ENCODE measurements at regions not wholly inside any gene's neighbourhood (a gene's known extent, or its start where the extent isn't known, plus 50 kb on each side); places are given as distances from the start of the nearest gene placed in this dataset.

- no peak for DNase-seq (ENCODE audit: low read depth in 1 of 2, low spot score in 1 of 2)
These were observed 248.7 kb upstream of the ECI2 start for GRCh38 chr6:4383910-4384638.

GRCh38 chr6:4382362-4382853 is 247.0 kb upstream of the ECI2 start:
- no peak for DNase-seq (ENCODE audit: low read depth in 1 of 2, low spot score in 1 of 2)

DNA sequence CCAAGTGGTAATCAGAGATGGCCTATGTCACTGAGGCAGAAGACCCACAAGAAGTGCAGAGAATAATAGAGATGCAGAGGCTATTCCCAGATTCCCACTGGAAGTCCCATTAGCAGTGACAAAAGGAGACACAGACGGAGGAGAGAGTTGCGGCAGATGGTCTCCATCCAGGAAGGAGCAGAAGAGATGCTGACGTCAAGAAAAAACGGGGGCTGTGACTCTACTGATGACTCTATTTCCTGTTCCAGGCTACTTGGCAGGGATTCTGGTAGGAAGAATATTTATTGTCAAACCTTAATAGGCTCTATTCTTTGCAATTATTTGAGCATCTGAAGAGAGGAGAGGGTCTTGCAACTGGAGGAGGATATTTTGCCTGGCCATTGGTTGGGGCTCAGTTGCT is 246.0 kb upstream of the ECI2 start:
- no peak for DNase-seq (ENCODE audit: low read depth in 1 of 2, low spot score in 1 of 2)

GRCh38 chr6:4380881-4381281 is 245.5 kb upstream of the ECI2 start:
- DNase-seq (ENCODE audit: low read depth in 1 of 2, low spot score in 1 of 2): no peak

DNA sequence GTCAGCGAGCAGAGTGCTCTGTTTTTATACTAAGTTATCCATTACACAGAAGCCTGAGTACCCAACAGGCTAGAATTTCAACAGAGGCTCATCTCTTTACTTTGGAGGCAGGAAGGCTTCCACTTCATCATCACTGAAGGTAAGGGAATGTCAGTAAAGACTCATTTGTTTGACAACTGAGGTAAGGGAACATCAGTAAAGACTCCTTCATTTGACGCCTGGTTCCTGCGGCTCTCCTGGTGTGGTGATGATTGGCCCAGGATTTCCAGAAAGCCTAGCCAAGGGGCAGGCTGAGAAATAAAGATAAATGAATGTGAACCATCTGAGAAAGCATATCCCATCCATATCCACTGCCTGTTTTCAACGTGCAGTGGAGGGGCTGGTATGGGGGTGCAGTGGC is 244.6 kb upstream of the ECI2 start:
- DNase-seq (ENCODE audit: low read depth in 1 of 2, low spot score in 1 of 2): no peak

- no peak for DNase-seq (ENCODE audit: low read depth in 1 of 2, low spot score in 1 of 2)
These were observed 243.1 kb upstream of the ECI2 start for GRCh38 chr6:4378319-4378996.

DNA sequence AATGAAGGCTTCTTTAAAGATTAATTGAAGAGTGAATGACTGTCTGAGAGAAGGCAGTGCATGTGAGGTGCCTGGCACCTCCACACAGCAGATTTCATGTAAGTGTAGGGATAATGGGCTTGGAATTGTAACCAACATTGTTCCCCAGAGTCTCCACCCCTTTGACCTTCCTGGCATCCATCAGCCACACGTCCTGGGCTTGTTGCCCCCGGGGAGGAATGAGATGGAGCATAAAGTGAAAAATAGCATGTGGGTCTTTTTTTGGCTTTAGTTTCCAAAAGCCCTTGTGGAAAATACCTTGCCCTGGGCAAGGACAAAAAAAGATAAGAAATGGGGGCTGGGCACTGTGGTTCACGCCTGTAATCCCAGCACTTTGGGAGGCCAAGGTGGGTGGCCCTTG is 242.2 kb upstream of the ECI2 start:
- DNase-seq (ENCODE audit: low read depth in 1 of 2, low spot score in 1 of 2): no peak

GRCh38 chr6:4374216-4374615 is 238.8 kb upstream of the ECI2 start:
- DNase-seq (ENCODE audit: low read depth in 1 of 2, low spot score in 1 of 2): no peak

DNA sequence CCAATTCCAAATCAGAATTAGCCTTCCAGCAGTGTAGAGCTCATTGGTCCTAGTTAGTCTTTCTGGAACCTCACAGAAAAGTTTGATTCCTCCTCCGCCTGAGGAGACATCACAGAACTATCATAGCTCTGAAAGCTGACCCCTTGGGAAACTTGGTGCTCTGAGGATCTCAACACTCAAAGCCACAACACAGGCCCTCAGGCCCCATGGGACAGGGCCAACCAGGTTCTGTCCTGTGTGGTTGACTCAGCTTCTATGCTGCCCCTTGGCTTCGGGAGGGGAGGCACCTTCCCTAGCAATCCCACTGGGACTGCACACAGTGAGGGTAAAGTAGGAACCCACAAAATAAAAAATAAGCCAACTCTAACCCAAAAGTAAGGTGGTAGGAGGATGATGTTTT is 237.5 kb upstream of the ECI2 start:
- DNase-seq (ENCODE audit: low read depth in 1 of 2, low spot score in 1 of 2): no peak

GRCh38 chr6:4371207-4371921 is 236.0 kb upstream of the ECI2 start:
- DNase-seq (ENCODE audit: low read depth in 1 of 2, low spot score in 1 of 2): no peak

DNA sequence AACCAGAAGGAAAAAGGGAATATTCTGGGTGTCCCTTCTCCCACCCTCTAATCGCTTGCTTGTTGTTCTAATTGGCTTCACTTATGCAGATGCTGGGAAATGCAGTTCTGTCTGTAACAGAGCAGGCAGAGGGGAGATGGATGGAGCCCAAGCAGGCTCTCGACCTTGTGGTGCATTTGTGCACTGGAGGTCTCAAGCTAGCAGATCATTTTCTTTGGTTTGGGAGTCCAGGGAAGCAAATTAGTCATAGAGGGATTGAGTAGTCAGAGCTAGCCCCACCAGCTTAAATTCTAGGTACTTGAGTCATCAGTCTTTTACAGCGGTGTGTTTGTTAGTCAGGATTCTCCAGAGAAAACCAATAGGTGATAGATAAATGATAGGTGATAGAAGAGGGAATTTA is 234.7 kb upstream of the ECI2 start:
- DNase-seq (ENCODE audit: low read depth in 1 of 2, low spot score in 1 of 2): no peak

- DNase-seq (ENCODE audit: low read depth in 1 of 2, low spot score in 1 of 2): no peak
These were observed 234.2 kb upstream of the ECI2 start for GRCh38 chr6:4369616-4370015.

- DNase-seq (ENCODE audit: low read depth in 1 of 2, low spot score in 1 of 2): no peak
These were observed 233.3 kb upstream of the ECI2 start for GRCh38 chr6:4368649-4369048.

DNA sequence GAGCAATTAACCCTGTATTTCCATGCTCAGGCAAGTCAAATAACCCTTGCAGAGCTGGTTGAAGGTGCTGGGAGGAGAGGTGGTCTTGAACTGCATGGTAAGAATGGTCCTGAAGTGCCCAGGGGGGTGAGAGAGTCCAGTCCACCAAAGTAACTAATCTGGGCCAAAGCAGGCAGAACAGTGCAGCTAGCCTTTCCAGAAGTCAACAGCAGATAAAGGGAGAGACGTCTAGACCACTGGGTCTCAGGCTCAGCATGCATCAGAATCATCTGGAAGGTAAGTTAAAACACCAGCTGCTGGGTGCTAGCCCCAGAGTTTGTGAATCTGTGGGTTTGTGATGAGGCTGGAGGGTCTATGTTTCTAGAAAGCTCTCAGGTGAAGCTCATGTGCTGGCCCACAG is 232.3 kb upstream of the ECI2 start:
- DNase-seq (ENCODE audit: low read depth in 1 of 2, low spot score in 1 of 2): no peak

- DNase-seq (ENCODE audit: low read depth in 1 of 2, low spot score in 1 of 2): no peak
These were observed 231.4 kb upstream of the ECI2 start for GRCh38 chr6:4366635-4367395.

DNA sequence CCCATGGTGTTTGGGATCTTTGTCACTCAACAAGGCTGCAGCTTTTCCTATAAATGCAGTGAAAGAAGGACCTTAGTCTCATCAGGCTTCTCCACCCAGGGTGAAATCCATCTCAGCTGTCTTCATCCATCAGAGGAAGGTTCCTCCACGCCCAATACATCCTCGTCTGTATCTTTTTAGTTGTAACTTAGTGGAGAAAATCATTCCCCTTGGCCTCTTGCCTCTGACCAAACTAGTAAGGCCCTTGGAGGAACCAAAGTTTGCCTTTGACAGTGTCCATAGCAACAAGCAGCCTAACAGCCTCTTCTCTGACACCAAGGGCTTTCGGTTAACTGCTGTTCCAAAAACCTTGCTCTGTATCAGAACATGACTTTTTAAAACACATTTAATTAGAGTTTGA is 230.3 kb upstream of the ECI2 start:
- no peak for DNase-seq (ENCODE audit: low read depth in 1 of 2, low spot score in 1 of 2)

DNA sequence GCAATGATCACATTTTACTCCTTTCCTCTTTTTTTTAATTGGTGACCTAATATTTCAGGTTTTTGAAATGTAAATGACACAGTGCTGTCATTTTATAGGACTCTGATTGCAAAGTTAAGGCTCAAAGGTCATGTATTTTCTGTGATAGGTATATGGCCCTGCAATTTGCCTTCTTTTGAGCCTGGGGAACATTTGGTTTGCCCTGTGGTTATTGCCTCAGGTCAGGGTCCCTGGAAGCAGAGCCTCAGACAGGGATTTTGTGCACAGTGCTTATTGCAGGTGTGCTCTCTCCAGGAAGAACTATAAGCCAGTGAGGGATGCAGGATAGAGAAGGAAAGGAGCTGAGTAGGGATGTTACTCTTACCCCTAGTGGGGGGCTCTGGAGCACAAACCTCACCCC is 229.3 kb upstream of the ECI2 start:
- no peak for DNase-seq (ENCODE audit: low read depth in 1 of 2, low spot score in 1 of 2)

- no peak for DNase-seq (ENCODE audit: low read depth in 1 of 2, low spot score in 1 of 2)
These were observed 228.8 kb upstream of the ECI2 start for GRCh38 chr6:4364172-4364571.

DNA sequence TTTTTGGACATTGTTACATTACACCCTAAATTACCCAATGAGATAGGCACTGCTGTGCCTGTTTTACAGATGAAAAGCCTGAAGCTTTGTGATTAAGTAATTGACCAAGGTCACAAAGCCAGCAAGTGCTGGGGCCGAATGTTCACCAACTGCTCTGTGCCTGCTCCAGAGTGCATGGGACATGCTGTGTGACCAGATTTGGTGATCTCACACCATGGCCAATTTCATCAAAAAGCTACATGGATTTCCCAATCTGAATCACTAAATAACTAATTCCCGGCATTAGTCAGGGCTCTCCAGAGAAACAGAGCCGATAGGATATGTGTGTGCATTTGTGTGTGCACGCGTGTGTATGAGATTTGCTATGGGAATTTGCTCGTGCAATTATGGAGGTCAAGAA is 228.3 kb upstream of the ECI2 start:
- DNase-seq (ENCODE audit: low read depth in 1 of 2, low spot score in 1 of 2): no peak

- no peak for DNase-seq (ENCODE audit: low read depth in 1 of 2, low spot score in 1 of 2)
These were observed 227.0 kb upstream of the ECI2 start for GRCh38 chr6:4362326-4362725.

DNA sequence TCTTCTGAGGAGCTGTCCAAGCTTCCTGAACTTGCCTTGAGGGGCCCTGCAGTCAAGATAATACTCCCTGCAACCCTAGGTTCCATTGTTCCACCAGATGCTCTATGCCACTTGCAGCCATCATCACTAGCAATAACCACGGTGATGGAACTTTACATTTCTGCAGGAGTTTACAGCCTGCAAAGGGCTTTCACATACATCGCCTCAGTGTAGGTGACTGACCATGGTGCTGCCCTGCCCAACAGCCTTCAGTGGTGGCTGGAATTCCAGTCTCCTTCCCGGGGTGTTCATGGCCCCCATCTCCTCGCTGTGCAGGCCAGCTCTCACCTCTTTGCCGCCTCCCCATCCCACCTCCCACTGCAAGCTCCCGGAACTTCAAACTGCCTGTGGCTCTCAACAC is 225.5 kb upstream of the ECI2 start:
- DNase-seq (ENCODE audit: low read depth in 1 of 2, low spot score in 1 of 2): no peak

Data from activated CD4-positive, alpha-beta T cell treated with anti-CD3 and anti-CD28 coated beads, Interleukin-2, amount 50 U/mL, for 24 hours (primary cell).